IPS DF 4.7 (cell line): ENCODE measurements at regions not wholly inside any gene's neighbourhood (a gene's known extent, or its start where the extent isn't known, plus 50 kb on each side); places are given as distances from the start of the nearest gene placed in this dataset.

Experiments used
- DNase-seq: peaks from one replicate; pipeline ENCODE4 v3.0.0-alpha.2; 2013; ENCODE audit warnings: low spot score; ENCODE audit errors: extremely low read depth

DNA sequence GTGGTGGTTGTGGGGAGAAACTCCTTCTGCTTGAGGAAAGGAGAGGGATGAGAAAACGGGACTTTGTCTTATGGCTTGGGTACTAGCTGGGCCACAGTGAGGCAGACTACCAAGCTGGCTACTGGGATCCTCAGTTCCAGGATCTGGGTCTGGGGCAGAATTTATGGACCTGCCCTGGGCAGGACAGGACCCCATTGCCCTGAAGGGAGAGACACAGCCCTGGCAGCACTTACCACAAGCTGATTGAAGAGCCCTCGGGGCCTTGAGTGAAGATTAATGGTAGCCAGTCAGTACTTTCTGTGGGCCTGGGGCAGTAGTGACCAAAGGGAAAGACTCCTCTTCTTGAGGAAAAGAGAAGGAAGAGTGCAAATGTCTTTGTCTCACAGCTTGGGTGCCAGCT is 799.7 kb downstream of the SI start:
- DNase-seq: no peak

DNA sequence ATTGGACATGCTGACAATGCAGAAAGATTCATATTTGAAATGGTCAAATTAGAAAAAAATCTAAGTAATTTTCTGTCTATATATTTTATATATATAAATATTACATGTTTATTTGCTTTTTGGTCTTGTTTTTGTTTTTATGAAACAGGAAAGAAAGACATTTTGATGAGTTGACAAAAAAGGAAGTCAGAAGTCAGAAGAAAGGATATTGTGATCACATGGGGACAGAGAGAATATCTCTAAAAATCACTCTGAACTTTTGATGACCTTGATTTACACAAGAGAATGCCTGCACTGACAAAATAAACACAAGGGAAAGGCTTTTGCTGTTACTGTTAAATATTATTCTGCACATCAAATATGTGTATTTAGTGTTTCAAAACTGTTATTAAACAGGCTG is 811.2 kb downstream of the SI start:
- DNase-seq: no peak

DNA sequence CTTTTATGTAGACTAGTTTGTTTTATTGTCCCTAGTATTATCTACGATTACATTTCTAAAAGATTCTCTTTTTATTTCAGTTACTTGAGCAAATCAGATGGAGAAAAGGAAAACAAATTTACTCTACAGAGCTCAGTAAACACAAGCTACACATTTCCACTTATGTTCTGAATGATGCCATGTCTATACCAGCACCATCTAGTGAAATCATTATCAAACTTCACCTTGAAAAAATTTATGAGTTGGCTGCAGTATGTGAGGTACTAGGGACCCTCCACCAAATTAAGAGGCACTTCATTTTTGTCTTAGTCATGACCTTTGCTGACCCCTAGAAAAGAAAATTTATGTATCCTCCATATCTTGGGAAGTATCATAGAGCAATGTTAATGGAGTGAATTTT is 827.4 kb downstream of the SI start:
- no peak for DNase-seq

DNA sequence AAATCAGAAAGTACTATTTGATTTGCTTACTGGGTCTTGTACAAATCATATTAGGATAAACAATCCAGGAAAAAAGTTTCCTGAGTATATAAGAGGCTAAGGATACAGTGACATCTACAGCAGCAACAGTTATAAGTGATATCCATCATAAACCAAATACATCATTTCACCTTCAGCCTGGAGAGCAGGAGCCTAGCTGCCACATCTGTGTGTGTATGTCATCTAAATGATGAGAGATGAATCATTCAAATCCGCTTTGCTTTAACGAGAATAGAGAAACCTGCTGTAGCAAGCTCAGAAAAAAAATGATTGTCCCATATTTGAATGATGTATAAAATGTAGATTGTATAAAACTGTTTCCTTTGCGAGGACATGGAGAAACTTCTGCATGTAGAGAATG is 841.4 kb downstream of the SI start:
- DNase-seq: no peak

DNA sequence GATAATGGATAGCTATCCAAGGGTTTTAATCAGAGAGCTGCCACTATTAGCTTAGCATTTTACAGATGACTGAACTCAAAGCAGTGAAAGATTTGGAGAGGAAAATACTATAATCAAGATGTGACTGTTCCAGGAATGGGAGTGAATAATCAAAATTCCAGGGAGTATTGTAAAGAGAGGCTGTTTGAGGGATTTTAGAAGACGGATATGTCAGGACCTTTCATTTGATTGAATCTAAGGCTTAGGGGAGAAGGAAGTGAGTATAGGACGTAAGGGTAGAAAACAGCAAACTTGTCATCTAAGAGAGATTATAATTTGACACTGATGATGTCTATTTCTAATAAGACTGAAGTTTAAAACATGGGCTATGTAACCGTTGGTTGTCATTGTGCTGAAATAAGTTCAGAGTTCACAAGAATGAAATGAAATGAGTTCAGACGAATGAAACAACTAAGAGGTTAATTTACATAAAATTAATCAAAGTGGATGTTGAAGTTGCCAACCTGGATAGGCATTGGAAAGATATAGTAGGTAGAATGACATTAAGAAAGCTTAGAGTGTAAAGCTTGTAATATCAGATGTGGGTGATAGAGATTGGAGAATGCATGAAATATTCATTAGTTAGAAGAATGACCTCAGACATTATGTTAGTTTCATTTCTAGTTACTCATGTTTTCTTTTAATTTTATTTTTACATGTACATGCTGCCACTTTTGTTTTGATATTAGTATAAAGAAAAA is 842.8 kb downstream of the SI start:
- no peak for DNase-seq

DNA sequence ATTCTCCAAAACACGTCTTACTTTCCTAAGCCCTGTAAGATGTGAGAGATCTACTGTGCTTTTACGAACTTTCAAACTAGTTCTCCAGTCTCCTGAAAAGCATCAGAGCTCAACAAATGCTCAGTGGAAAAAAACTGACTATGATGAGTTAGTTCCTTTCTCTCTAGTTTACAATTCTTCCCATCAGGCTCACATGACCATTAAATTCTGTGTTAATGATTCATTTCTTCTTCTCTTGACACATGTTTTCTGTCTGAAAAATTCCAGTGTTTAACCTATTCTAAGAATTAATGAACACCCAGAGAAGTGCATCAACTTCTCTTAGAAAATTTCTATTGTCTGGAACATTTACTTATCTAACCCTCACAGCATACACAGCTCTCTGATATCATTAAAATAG is 844.3 kb downstream of the SI start:
- no peak for DNase-seq

DNA sequence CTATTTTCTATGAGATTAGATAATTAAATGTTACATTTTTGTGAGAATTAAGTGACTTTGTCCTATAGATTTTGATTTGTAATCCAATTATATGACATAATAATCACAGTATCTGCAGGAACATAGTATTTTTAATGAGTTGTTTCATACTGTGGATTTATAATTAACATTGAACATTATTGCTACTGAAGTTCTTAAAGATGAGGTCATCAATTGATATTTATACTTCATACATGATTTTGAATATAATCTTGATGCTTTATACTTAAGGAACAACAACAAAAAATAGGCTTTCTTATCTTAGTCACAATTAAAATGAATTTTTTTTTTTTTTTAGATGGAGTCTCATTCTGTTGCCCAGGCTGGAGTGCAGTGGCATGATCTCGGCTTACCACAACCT is 846.6 kb downstream of the SI start:
- DNase-seq: no peak

DNA sequence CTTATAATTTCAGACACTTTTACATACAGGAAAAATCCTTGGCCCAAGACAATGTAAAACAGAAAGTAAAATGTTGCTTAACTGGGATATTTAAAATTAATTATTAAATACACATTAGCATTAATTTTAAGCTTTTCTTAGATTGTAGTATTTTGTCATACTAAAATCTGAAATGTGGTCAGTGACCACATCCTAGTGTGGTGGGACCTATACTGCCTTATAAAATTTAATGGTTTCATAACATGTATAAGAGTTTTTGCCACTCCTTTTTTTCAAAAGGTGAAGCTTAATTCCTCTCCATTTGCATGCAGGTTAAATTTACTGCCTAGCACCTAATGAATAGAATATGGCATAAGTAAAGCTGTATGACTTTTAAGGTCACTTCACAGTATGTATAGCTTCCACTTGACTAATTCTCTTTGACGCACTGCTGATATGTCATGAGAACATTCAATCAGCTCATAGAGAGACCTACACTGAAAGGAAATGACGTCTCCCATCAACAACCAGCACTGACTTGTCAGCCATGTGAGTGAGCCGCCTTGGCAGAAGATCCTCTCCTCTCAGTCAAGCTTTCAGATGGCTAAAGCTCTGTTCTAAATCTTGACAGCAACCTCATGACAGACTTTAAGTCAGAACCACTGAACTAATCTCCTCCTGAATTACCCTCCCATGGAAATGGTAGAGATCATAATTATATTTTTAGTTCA is 847.8 kb downstream of the SI start:
- no peak for DNase-seq

DNA sequence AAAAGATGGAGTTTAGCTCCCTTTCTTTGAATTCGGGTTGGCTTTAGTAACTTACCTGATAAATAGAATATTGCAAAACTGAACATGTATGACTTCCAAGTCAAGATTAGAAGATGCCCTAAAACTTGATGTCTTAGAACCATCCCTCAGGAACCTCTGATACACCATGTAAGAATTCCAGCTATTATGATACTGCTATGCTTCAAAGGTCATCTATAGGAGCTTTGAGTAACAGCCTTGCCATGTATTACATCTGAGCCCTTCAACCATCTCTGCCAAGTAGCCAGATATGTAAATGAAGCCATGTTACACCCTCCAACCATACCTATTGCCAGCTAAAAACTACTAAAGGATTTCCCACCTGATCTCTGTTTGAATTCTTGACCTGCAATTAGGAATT is 854.2 kb downstream of the SI start:
- DNase-seq: no peak

DNA sequence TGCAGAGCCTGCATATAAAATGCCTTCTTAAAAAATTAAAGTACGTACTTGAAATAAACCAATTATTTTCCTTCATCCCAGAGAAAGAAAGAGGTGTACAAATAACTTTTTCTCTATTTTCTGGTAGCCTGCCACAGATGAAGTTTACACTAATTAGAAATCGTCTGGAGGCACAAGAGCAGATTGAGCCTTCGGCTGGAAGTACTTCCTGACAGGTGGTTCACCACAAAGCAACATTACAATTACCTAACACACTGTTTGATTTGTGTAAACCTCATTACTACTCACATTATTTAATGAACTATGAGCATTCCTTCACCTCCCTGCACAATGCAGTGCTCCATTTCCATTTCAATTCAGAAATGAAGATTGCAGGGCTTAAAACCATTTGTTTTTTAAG is 856.1 kb downstream of the SI start:
- no peak for DNase-seq

DNA sequence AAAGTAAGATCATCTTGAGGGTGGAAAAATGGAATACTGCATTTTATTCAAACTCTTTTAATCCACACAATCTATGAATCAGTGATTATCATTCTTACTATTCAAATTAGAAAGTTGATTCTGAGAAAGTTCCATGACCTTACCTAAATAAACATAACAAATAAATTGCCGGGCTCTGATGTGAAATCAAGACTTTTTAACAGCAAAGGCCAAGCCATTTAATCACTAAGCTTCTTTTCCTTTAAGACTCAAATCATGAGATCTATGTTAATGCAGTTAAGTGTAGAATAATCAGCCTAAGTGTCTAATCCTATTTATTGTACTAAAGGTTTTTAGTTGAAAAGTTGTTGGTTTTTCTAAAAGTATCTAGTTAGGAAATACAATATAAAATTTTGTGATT is 857.0 kb downstream of the SI start:
- no peak for DNase-seq

DNA sequence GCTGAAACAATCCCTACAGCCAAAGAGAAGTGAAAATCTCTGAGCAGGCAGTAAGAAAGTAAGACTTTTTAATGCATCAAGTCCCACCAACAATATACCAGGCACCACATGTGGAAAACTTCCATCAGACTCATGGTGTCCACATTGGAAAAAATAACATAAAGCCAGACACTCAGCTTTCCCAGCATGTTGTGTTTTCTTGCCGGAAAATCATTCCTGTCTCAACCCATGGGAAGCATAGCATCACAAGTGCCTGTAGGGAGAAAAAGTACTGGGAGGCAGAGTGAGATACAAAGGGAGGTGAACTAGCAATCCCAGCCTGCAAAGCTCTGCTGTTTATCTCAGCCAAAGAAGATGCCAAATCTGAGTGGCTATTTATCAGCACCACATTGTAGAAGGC is 868.9 kb downstream of the SI start:
- DNase-seq: no peak

DNA sequence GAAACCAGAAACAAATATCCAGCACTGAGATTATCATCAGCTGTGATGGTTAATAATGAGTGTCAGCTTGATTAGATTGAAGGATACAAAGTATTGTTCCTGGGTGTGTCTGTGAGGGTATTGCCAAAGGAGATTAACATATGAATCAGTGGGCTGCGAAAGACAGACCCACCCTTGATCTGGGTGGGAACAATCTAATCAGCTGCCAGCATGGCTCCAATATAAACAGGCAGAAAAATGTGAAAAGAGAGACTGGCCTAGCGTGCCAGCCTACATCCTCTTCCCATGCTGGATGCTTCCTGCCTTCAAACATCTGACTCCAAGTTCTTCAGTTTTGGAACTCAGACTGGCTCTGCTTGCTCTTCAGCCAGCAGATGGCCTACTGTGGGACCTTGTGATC is 869.5 kb downstream of the SI start:
- DNase-seq: no peak

DNA sequence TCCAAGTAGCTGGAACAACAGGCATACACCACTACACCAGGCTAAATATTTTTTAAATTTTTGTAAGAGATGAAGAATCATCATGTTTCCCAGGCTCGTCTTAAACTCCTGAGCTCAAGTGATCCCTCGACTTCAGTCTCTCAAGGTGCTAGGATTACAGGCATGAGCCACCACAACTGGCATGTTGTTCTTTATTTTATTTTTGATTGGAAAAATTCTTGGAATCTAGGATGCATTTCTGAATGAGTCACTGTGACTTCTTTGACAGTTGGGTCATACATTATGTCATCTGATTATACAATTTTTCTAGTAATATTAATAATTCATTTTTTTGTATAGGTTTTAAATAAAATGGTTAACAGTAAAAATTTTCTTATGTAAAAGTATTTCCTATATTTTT is 870.2 kb downstream of the SI start:
- DNase-seq: no peak

DNA sequence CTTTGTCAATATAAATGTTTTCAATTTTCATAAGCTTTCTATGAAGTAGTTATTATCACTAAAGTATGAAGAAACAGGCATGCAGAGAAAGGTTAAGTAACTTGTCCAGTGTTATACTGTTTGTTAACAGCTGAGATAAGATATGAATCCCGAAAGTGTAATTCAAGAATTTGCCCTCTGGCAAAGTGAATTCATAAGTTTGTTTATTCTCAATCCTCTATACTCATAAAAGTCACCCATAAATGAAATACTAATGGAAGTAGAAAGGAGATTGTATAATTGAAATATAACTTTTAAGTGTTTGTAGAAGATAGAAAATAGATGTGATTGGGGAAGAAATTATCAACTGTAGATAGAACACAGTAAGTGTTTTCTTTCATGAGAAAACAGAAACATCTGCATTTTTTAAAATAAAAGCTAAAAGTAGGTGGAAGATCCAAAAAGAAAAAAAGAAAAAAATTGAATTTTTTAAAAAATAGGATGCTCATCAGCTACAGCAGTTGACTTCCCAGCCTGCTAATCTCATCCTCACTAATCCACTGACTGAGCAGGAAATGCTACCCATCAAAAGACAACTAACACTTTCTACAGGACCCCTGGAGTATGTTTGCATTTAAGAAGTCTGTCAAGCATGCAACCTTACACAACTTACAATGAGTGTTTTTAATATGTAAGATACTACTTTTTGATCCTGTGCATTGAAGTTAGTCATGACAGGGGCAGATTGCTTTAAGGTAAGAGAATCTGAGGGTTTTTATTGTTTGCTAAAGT is 878.1 kb downstream of the SI start:
- no peak for DNase-seq

DNA sequence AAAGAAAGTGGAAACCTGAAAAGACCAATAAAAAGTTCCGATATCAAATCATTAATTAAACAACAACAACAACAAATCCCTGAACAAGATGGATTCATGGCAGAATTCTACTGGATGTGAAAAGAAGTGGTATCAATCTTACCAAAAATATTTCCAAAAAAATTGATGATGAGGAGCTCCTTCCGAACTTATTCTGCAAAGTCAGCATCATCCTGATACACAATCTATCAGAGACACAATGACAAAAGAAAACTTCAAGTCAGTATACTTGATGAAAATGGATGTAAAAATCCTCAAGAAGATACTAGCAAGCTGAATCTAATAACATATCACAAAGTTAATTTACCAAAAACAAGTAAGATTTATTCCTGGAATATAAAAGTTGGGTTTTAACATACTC is 881.8 kb downstream of the SI start:
- DNase-seq: no peak

DNA sequence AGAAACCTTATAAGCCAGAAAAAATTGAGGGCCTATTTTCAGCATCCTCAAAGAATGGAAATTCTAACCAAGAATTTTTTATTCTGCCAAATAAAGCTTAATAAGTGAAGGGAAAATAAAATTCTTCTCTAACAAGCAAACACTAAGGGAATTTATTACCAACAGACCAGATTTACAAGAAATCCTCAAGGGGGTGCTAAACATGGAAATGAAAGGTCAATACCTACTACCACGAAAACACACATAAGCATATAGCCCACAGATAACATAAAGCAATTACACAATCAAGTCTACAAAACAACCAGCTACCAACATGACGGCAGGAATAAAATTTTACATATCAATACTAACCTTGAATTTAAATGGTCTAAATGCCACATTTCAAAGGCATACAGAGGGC is 883.5 kb downstream of the SI start:
- DNase-seq: no peak

DNA sequence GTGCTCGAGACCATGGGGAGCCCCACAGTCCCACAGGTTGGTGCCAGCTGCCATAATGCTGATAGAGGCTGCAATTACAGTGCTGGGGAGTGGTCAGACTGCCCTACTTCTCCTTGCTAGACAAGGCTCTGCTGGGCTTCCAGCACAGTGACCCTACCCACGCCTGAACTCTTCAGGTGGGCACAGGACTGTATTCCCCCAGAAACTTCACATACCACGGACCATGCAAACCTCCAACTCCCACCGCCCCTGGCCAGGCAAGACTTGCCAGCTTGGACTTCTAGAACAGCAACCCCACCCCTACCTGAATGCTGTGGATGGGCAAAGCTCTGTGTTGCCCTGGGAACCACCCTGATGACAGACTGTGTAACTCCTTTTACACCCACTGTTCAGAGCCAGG is 885.3 kb downstream of the SI start:
- DNase-seq: no peak

DNA sequence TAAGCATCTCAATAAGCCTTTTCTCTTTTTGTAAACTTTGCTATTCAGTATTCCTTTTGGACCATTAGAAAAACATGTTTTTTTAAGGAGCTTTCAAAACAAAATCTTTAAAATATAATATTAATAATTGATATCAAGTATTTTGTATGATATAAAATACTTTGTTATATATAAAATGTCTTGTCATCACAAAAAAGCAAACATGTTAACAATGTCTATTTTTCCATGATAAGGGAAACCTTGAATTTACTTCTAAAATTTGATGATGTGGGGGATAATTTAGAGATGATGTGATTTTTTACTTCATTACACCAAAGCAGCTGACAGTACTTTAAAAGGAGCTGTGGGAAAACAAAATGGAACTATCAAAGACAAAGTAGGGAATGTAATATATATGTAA is 887.7 kb downstream of the SI start:
- no peak for DNase-seq

DNA sequence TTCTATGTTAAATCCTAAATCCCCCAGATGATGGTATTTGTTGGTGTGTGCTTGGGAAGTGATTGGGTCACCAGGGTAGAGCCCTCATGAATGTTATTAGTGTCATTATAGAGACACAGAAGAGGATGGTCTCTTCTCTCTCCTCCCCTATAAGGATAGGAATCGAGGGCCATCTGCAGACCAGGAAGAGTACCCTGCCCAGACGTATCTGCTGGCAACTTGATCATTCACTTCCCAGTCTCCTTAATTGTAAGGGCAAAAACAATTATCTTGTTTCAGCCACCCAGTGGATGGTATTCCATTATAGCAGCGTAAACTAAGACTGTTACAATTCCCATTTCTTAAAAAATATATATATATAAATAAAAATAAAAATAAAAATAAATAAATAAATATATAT is 892.2 kb downstream of the SI start:
- DNase-seq: no peak

DNA sequence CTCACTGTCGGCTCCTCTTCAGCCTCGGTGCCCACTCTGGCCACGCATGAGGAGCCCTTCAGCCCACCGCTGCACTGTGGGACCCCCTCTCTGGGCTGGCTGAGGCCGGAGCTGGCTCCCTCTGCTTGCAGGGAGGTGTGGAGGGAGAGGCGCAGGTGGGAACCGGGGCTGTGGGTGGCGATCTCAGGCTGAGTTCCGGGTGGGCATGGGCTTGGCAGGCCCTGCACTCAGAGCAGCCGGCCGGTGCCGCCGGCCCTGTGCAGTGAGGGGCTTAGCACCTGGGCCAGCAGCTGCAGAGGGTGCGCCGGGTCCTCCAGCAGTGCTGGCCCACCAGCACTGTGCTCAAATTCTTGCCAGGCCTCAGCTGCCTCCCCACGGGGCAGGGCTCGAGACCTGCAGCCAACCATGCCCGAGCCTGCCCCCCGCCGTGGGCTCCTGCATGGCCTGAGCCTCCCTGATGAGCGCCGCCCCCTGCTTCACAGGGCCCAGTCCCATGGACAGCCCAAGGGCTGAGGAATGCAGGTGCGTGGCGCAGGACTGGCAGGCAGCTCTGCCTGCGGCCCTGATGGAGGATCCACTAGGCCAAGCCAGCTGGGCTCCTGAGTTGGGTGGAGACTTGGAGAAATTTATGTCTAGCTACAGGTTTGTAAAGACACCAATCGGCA is 899.1 kb downstream of the SI start:
- no peak for DNase-seq

DNA sequence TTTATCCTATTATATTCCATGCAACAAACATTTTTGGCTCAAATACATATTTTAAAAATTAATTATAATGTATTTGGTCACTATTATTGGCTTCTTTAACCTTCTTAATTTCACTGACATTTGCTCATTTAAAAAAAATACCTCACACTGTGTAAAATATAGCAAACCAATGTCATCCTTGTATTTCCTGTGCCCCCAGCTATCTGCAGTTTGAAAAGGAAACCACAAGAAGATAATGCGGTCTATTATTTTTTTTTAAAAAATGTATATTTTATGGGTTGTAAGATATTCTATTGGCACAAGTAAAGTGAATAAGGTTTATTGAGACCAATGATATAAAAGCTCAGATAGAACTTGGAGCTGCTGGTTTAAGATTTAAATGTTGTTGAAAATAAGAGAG is 904.2 kb downstream of the SI start:
- no peak for DNase-seq
